ENCODE measurements at regions not wholly inside any gene's neighbourhood (a gene's known extent, or its start where the extent isn't known, plus 50 kb on each side); places are given as distances from the start of the nearest gene placed in this dataset.

DNA sequence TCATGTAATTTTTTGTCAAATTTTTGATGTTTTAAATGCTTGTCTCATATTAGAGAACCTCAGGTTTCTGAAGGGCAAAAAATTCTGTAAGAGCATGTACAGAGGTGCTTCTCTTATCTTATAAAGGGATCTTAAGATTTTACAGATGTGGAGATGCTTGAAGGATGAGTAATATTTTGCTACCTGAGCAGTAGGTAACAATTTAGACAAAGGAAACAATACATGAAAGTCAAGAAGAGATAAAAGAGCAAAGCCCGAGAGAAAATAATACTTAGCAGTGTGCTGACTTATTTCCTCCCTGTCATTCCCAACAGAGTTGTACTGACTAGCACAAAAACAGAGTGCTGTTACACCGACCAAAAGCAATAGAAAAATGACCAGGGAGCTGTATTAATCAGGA is 98.1 kb upstream of the PTPRR start:
- no peak for DNase-seq (ENCODE audit: low spot score)
- H3K9me3 Mint-ChIP-seq = peaks cover 2% of the 10 kb centered on the region; the same call in 2 of the 3 replicates
- Histone ChIP-seq H3K27me3 (ENCODE audit: insufficient read depth) (no peaks in the 10 kb centered on the region), H3K79me2 (replicated peaks; ENCODE audit: insufficient read depth) (no peaks in the 10 kb centered on the region), H3K4me3 (no peak overlapping the region), H3K4me2 (no peak overlapping the region), H4K20me1 (replicated peaks; ENCODE audit: insufficient read depth) (no peaks in the 10 kb centered on the region), H2AFZ (no peak overlapping the region), H3K9me2 (ENCODE audit: insufficient read depth) (peaks cover 9% of the 10 kb centered on the region), H3K4me1 (ENCODE audit: insufficient read depth) (peaks cover 27% of the 10 kb centered on the region), H3F3A (replicated peaks; ENCODE audit: low read depth) (no peaks in the 10 kb centered on the region), H3K36me3 (ENCODE audit: insufficient read depth) (no peaks in the 10 kb centered on the region), H3K27ac (ENCODE audit: low read depth) (no peak overlapping the region)
- H3K4me1 Mint-ChIP-seq = peaks cover 27% of the 10 kb centered on the region
- H3K27me3 Mint-ChIP-seq (ENCODE audit: insufficient read depth, low read depth, poor library complexity) = no peaks in the 10 kb centered on the region
- no peaks in the 10 kb centered on the region for H3K36me3 Mint-ChIP-seq (ENCODE audit: low read depth)
- H3K27ac Mint-ChIP-seq = no peak overlapping the region
- no peak overlapping the region for H3K4me3 Mint-ChIP-seq
- ATAC-seq = no peak
- no peak for TF ChIP-seq POLR2AphosphoS5 (IDR thresholded peaks at IDR 0.05; ENCODE audit: low read depth)
- TF ChIP-seq, protein P1, sequence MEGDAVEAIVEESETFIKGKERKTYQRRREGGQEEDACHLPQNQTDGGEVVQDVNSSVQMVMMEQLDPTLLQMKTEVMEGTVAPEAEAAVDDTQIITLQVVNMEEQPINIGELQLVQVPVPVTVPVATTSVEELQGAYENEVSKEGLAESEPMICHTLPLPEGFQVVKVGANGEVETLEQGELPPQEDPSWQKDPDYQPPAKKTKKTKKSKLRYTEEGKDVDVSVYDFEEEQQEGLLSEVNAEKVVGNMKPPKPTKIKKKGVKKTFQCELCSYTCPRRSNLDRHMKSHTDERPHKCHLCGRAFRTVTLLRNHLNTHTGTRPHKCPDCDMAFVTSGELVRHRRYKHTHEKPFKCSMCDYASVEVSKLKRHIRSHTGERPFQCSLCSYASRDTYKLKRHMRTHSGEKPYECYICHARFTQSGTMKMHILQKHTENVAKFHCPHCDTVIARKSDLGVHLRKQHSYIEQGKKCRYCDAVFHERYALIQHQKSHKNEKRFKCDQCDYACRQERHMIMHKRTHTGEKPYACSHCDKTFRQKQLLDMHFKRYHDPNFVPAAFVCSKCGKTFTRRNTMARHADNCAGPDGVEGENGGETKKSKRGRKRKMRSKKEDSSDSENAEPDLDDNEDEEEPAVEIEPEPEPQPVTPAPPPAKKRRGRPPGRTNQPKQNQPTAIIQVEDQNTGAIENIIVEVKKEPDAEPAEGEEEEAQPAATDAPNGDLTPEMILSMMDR (conservative IDR thresholded peaks at IDR 0.05; ENCODE audit: low read depth in 2 of 2) = no peak
- no peak for TF ChIP-seq ZNF114 (CRISPR knock-in tag; IDR thresholded peaks at IDR 0.05)
- TF ChIP-seq, protein P2, sequence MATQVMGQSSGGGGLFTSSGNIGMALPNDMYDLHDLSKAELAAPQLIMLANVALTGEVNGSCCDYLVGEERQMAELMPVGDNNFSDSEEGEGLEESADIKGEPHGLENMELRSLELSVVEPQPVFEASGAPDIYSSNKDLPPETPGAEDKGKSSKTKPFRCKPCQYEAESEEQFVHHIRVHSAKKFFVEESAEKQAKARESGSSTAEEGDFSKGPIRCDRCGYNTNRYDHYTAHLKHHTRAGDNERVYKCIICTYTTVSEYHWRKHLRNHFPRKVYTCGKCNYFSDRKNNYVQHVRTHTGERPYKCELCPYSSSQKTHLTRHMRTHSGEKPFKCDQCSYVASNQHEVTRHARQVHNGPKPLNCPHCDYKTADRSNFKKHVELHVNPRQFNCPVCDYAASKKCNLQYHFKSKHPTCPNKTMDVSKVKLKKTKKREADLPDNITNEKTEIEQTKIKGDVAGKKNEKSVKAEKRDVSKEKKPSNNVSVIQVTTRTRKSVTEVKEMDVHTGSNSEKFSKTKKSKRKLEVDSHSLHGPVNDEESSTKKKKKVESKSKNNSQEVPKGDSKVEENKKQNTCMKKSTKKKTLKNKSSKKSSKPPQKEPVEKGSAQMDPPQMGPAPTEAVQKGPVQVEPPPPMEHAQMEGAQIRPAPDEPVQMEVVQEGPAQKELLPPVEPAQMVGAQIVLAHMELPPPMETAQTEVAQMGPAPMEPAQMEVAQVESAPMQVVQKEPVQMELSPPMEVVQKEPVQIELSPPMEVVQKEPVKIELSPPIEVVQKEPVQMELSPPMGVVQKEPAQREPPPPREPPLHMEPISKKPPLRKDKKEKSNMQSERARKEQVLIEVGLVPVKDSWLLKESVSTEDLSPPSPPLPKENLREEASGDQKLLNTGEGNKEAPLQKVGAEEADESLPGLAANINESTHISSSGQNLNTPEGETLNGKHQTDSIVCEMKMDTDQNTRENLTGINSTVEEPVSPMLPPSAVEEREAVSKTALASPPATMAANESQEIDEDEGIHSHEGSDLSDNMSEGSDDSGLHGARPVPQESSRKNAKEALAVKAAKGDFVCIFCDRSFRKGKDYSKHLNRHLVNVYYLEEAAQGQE (IDR thresholded peaks at IDR 0.05; ENCODE audit: unreplicated experiment) = no peak
- no peak for TF ChIP-seq EZH2 (IDR thresholded peaks at IDR 0.05; ENCODE audit: low read depth, unreplicated experiment)
- TF ChIP-seq, protein P3, sequence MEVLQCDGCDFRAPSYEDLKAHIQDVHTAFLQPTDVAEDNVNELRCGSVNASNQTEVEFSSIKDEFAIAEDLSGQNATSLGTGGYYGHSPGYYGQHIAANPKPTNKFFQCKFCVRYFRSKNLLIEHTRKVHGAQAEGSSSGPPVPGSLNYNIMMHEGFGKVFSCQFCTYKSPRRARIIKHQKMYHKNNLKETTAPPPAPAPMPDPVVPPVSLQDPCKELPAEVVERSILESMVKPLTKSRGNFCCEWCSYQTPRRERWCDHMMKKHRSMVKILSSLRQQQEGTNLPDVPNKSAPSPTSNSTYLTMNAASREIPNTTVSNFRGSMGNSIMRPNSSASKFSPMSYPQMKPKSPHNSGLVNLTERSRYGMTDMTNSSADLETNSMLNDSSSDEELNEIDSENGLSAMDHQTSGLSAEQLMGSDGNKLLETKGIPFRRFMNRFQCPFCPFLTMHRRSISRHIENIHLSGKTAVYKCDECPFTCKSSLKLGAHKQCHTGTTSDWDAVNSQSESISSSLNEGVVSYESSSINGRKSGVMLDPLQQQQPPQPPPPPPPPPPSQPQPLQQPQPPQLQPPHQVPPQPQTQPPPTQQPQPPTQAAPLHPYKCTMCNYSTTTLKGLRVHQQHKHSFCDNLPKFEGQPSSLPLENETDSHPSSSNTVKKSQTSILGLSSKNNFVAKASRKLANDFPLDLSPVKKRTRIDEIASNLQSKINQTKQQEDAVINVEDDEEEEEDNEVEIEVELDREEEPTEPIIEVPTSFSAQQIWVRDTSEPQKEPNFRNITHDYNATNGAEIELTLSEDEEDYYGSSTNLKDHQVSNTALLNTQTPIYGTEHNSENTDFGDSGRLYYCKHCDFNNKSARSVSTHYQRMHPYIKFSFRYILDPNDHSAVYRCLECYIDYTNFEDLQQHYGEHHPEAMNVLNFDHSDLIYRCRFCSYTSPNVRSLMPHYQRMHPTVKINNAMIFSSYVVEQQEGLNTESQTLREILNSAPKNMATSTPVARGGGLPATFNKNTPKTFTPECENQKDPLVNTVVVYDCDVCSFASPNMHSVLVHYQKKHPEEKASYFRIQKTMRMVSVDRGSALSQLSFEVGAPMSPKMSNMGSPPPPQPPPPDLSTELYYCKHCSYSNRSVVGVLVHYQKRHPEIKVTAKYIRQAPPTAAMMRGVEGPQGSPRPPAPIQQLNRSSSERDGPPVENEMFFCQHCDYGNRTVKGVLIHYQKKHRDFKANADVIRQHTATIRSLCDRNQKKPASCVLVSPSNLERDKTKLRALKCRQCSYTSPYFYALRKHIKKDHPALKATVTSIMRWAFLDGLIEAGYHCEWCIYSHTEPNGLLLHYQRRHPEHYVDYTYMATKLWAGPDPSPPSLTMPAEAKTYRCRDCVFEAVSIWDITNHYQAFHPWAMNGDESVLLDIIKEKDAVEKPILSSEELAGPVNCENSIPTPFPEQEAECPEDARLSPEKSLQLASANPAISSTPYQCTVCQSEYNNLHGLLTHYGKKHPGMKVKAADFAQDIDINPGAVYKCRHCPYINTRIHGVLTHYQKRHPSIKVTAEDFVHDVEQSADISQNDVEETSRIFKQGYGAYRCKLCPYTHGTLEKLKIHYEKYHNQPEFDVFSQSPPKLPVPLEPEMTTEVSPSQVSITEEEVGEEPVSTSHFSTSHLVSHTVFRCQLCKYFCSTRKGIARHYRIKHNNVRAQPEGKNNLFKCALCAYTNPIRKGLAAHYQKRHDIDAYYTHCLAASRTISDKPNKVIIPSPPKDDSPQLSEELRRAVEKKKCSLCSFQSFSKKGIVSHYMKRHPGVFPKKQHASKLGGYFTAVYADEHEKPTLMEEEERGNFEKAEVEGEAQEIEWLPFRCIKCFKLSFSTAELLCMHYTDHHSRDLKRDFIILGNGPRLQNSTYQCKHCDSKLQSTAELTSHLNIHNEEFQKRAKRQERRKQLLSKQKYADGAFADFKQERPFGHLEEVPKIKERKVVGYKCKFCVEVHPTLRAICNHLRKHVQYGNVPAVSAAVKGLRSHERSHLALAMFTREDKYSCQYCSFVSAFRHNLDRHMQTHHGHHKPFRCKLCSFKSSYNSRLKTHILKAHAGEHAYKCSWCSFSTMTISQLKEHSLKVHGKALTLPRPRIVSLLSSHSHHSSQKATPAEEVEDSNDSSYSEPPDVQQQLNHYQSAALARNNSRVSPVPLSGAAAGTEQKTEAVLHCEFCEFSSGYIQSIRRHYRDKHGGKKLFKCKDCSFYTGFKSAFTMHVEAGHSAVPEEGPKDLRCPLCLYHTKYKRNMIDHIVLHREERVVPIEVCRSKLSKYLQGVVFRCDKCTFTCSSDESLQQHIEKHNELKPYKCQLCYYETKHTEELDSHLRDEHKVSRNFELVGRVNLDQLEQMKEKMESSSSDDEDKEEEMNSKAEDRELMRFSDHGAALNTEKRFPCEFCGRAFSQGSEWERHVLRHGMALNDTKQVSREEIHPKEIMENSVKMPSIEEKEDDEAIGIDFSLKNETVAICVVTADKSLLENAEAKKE (CRISPR knock-in tag; IDR thresholded peaks at IDR 0.05) = no peak
- TF ChIP-seq JUNB (IDR thresholded peaks at IDR 0.05; ENCODE audit: unreplicated experiment) = no peak
- TF ChIP-seq EZH2phosphoT487 (IDR thresholded peaks at IDR 0.05; ENCODE audit: unreplicated experiment) = no peak
- no peak for TF ChIP-seq CREB1 (CRISPR knock-in tag; IDR thresholded peaks at IDR 0.05; ENCODE audit: low read depth)
